ENCODE measurements at regions not wholly inside any gene's neighbourhood (a gene's known extent, or its start where the extent isn't known, plus 50 kb on each side); places are given as distances from the start of the nearest gene placed in this dataset.

- no peak for ATAC-seq
- H3K36me3 ChIP-seq, result peaks cover 0 to 3% (median 0%) of the 10 kb centered on the region in 3 donors
- WGBS, 2 donors, result 58 to 62% methylated on average over 1 of the region's 1 CpG
- no peaks in the 10 kb centered on the region for H3K9me3 ChIP-seq
- TF ChIP-seq CTCF (IDR thresholded peaks at IDR 0.05), result no peak
- H3K27ac ChIP-seq, result no peak overlapping the region
- H3K4me3 ChIP-seq, result no peak overlapping the region
- intact Hi-C loops (cut with DNase I), result no loop called here
- FAIRE-seq, result peak; percentile 29
- no peak for DNase-seq
- no peaks in the 10 kb centered on the region for H3K4me1 ChIP-seq
- no peaks in the 10 kb centered on the region for H3K27me3 ChIP-seq
Observed at GRCh38 chr11:12315024-12315423, 62.3 kb upstream of the PARVA start.

GRCh38 chr11:12316432-12316831 is 60.9 kb upstream of the PARVA start:
- no peak overlapping the region for H3K4me3 ChIP-seq
- FAIRE-seq (no peak), ATAC-seq (no peak), DNase-seq (no peak)
- H3K27ac ChIP-seq, result no peak overlapping the region
- intact Hi-C loops (cut with DNase I), result no loop called here
- no peaks in the 10 kb centered on the region for H3K9me3 ChIP-seq
- no peaks in the 10 kb centered on the region for H3K4me1 ChIP-seq
- H3K27me3 ChIP-seq, result no peaks in the 10 kb centered on the region
- H3K36me3 ChIP-seq, result peaks cover 0 to 3% (median 0%) of the 10 kb centered on the region in 3 donors
- TF ChIP-seq CTCF (IDR thresholded peaks at IDR 0.05), result no peak

GRCh38 chr11:12318791-12319438 is 58.5 kb upstream of the PARVA start:
- H3K27me3 ChIP-seq, result no peaks in the 10 kb centered on the region
- ATAC-seq (peak in 2 of 4 donors; percentile 55 to 61), DNase-seq (no peak), FAIRE-seq (peak; percentile 90)
- H3K4me3 ChIP-seq, result no peak overlapping the region
- no peaks in the 10 kb centered on the region for H3K4me1 ChIP-seq
- no peak for TF ChIP-seq CTCF (IDR thresholded peaks at IDR 0.05)
- peaks cover 0 to 3% (median 0%) of the 10 kb centered on the region in 3 donors for H3K36me3 ChIP-seq
- intact Hi-C loops (cut with DNase I), result no loop called here
- WGBS, 2 donors, result 68 to 71% methylated on average over 10 of the region's 10 CpGs
- no peaks in the 10 kb centered on the region for H3K9me3 ChIP-seq
- H3K27ac ChIP-seq, result no peak overlapping the region

GRCh38 chr11:12319461-12319951 is 57.9 kb upstream of the PARVA start:
- no peaks in the 10 kb centered on the region for H3K4me1 ChIP-seq
- WGBS, 2 donors, result 45 to 52% methylated on average over 1 of the region's 1 CpG
- FAIRE-seq, result no peak
- no peaks in the 10 kb centered on the region for H3K27me3 ChIP-seq
- H3K9me3 ChIP-seq, result no peaks in the 10 kb centered on the region
- no peak for DNase-seq
- H3K4me3 ChIP-seq, result no peak overlapping the region
- TF ChIP-seq CTCF (IDR thresholded peaks at IDR 0.05), result no peak
- H3K36me3 ChIP-seq, result peaks cover 0 to 3% (median 0%) of the 10 kb centered on the region in 3 donors
- H3K27ac ChIP-seq, result no peak overlapping the region
- intact Hi-C loops (cut with DNase I), result no loop called here
- ATAC-seq, result peak in 3 of 4 donors; percentile 61 to 82 (median 77)

- no peak for ATAC-seq
Observed at GRCh38 chr11:12319988-12320387, 57.4 kb upstream of the PARVA start.

More at GRCh38 chr11:12319988-12320387, 57.4 kb upstream of the PARVA start:
- Histone ChIP-seq H3K4me1 (no peaks in the 10 kb centered on the region), H3K36me3 (peaks cover 0 to 3% (median 0%) of the 10 kb centered on the region in 3 donors), H3K9me3 (no peaks in the 10 kb centered on the region), H3K27me3 (no peaks in the 10 kb centered on the region), H3K27ac (no peak overlapping the region), H3K4me3 (no peak overlapping the region)
- 84 to 85% methylated on average over 3 of the region's 3 CpGs for WGBS, 2 donors
- DNase-seq (no peak), FAIRE-seq (no peak)
- intact Hi-C loops (cut with DNase I), result loop anchor here in 1 of 3 donors (10.0 kb wide), 1 partner anchor 575 kb away; no protein-coding TSS in a partner anchor
- no peak for TF ChIP-seq CTCF (IDR thresholded peaks at IDR 0.05)
